Brain pericyte (primary cell): ENCODE measurements at regions not wholly inside any gene's neighbourhood (a gene's known extent, or its start where the extent isn't known, plus 50 kb on each side); places are given as distances from the start of the nearest gene placed in this dataset.

Experiments used
- DNase-seq: peaks from one replicate; pipeline ENCODE4 v3.0.0-alpha.2; 2012; ENCODE audit warnings: low read depth, low spot score

- DNase-seq: no peak
These were observed 227.7 kb upstream of the HMGA2 start for GRCh38 chr12:65596514-65597091.

- no peak for DNase-seq
These were observed 226.8 kb upstream of the HMGA2 start for GRCh38 chr12:65597527-65597926.

DNA sequence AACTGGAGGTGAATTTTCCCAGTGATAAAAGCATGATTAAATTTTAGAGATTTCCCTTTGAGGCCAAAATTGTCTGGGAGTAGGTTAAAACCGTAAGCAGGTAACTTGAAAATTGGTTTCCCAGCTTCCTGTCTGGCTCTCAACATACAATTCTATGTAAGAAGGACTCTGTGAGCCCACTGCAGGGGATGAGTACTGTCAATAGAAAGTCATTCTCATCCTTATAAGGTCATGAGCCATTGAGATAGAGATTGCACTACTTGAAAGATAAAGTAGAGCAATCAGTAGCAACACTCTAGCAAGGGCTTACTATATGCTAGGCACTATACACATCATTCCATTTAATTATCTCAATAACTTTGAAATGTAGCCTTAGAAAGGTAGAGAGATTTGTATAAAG, 225.6 kb upstream of the HMGA2 start:
- DNase-seq: no peak

- no peak for DNase-seq
These were observed 222.1 kb upstream of the HMGA2 start for GRCh38 chr12:65602253-65602609.

DNA sequence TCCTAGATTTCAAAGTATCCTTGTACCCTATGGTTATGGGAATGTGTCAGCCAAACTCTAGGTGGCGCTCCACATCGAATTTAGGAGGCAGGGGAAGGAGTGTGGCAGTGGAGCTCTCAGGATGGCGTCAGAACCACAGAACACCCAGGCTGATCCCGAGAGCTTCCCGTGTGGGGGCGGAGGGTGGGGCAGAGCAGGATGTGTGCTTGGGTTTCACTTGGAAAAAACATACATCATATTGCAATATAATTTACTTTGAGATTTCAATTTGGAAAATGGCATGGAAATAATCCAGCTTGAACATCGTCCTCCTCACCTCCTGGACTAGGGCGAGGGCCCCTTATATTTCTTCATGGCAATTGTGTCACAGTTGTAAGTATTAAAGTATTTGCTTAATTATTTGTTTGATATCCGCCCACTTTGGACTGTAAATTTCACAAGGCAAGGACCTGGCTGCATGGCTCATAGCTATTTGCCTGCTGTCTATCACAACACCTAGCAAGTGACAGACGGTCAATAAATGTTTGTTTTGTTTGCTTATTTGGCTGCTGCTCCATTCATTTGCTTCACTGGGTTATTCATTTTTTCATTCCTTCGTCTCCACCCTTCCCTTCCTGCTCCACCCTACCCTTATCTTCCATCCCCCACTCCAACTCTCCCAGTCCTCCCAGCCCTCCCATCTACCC, 221.5 kb upstream of the HMGA2 start:
- DNase-seq: peak; percentile 87

GRCh38 chr12:65603438-65604351, 220.6 kb upstream of the HMGA2 start:
- DNase-seq: no peak

DNA sequence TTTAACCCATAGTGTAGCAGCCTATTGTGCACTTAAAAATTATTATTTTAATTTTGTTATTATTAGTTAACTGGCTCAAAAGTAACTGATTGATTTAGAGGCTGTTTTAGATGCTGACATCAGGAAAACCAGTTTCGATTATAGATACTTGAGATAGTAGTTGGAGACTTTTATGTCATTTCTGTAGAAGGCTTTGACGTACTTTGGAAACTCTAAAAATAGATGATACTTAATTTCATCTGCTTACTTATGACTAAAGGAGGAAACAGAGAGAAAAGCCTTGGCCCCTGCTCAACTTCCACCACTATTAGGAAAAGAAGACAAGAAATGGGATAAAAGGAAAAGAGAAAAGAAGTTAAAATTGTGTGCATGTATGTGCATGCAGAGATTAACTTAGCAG, 219.3 kb upstream of the HMGA2 start:
- DNase-seq: no peak

- no peak for DNase-seq
These were observed 218.1 kb upstream of the HMGA2 start for GRCh38 chr12:65606008-65606766.

DNA sequence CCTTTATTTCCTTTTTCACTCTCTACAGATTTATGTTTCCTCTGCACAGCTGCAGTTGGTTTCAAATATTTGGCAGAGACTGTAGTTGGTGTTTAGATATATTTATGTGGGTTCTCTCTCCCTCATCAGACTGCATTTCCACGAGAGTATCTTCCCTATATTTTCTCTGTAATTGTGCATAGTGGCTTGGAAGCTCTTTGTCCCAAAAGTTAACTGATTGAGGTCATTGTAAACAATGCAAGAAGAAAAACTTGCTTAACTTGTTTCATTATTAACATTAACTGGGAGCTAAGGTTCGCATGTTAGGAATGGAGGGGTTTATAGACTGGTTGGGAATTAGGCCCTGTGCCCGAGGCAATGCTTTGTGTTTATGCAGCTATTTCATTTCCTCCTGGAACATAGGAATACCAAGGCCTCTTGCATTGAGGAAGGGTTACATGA, 216.9 kb upstream of the HMGA2 start:
- DNase-seq: no peak

GRCh38 chr12:65608319-65608916, 215.9 kb upstream of the HMGA2 start:
- no peak for DNase-seq

- peak; percentile 60 for DNase-seq
These were observed 214.9 kb upstream of the HMGA2 start for GRCh38 chr12:65609359-65609771.

GRCh38 chr12:65611396-65611795, 212.9 kb upstream of the HMGA2 start:
- no peak for DNase-seq

DNA sequence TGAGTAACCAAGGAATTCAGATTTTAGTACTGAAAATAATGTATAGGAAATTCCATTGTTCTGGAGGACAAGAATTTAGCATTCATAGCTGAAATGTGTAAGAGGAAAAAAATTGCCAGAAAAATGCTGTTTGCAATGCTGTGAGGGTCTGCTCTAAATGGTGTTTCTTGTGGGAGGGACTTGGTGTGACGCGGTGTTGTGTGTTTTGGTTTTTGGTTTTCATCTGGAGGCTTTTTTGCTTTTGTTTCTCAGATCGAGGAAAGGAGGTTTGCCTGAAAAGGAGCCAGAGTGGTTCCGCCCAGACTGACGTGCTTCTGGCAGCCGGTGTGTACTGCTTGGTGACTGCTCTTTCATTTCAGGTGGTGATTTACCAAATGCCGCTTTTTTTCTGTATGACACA, 211.8 kb upstream of the HMGA2 start:
- DNase-seq: no peak

DNA sequence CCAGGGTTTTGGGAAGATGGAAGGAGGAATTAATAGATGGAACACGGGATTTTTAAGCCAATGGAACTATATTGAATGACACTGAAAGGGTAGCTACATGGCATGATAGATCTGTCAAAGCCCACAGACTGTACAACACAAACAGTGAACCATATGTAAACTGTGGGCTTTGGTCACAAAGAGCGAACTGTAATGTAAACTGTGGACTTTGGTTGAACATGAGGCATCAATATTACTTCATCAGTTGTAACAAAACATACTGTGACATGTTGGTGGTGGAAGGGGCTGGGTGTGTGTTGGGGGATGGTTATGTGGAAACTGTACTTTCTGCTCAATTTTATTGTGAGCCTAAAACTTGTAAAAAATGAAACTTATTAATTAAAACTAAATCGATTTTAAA, 210.6 kb upstream of the HMGA2 start:
- DNase-seq: no peak

DNA sequence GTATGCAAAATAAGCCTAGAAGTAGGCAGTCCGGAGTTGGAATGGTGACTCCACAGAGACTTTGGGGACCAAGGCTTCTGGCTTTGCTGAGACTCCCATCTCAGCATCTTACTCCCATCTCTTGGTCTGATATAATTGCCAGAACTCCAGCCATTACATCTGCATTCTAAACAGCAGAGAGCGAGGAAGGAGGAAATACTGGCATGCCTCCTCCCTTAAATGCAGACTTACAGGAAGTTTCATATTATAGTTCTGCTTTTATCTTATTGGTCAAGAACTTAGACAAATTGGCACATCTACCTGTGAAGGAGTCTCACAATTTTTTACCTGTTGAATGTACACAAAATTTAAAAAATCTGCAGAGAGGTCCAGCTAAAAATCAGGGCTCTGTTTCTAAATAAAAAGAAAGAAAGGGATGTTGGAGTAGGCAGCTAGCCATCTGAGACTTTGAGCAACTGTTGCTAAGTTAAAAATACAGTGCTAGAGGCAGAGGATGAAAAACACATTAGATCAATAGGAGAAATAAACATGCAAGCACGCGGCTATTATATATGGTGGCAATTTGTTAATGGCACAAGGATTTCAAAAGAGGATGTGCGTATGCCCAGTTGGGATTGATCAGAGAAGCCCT, 209.9 kb upstream of the HMGA2 start:
- DNase-seq: no peak

DNA sequence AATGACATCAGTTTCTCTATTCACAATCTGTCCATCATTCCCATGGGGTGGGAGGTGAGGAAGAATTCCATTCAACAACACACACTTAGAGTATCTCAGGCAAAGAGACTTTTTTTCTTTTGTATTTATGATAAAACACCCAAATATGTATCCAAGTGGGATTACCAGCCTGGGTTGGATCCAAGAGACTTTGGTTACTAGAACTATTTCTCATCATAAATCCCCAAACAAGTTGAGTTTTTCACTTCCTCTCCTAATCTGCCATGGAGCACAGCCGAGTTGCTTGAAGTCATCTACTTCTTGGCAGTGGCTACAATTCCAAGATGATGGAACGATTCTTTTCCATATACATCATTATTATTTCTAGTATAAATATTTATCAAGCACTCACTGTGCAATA, 209.2 kb upstream of the HMGA2 start:
- DNase-seq: no peak

DNA sequence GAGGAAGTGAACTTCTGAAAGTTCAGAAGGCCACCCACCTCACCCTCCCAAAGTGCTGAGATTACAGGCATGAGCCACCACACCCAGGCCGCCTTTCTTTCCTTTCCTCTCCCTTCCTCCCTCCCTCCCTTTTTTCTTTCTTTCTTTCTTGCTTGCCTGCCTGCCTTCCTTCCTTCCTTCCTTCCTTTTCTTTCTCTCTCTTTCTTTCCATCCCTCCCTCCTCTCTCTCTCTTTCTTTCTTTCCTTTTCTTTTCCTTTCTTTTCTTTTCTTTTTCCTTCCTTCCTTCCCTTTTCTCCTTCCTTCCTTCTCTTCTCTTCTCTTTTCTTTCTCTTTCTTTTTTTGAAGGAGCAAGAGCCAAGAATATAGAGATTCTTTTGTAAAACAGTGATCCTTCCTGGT, 208.3 kb upstream of the HMGA2 start:
- DNase-seq: no peak

DNA sequence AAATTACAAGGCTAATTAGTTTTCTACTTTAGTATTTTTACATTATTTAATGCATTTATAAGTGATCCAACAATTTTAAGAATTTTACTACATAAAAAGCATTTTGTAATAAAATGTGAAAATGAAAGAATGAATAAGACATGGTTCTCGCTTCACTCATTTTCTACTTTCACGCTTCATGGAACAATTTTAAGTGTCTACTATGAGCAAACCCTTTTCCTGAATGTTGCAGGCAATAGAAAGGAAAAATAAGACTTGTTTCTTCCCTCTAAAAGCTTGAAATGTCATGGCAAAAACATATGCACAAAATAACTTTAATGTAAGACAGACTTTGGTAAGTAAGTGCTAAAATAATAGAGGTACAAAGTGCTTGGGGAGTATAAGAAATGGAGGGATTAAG, 205.7 kb upstream of the HMGA2 start:
- no peak for DNase-seq

GRCh38 chr12:65619018-65619417, 205.3 kb upstream of the HMGA2 start:
- DNase-seq: no peak

- DNase-seq: no peak
These were observed 204.2 kb upstream of the HMGA2 start for GRCh38 chr12:65620046-65620445.

GRCh38 chr12:65622056-65622455, 202.2 kb upstream of the HMGA2 start:
- no peak for DNase-seq
